Panc1 (cell line): ENCODE measurements at regions not wholly inside any gene's neighbourhood (a gene's known extent, or its start where the extent isn't known, plus 50 kb on each side); places are given as distances from the start of the nearest gene placed in this dataset.

Source experiments
- ATAC-seq: fragments of 200-7000 bp; cut with Tn5 transposase; 2 replicates; pipeline ENCODE4 v1.9.1; 2020; ENCODE audit warnings: mild to moderate bottlenecking, moderate library complexity
- BruUV-seq: library from RNA; stranded (reverse); fragments of 400-500 nt; replicated peaks from 2 replicates; lab custom pipeline; 2021; lab: Mats Ljungman, UMichigan
- CTCF ChIA-PET: fragments of 300-600 bp; sonication (Branson Sonifier 250); formaldehyde crosslinking; loops from one replicate; lab custom pipeline; 2022; ENCODE audit warnings: antibody characterized with exemption; lab: Charles Lee
- POLR2A ChIA-PET: fragments of 300-600 bp; sonication (Branson Sonifier 250); formaldehyde crosslinking; loops from one replicate; lab custom pipeline; 2022; ENCODE audit warnings: antibody characterized with exemption; lab: Charles Lee
- DNase-seq: peaks from one replicate; pipeline ENCODE4 v3.0.0-alpha.2; 2010; ENCODE audit warnings: low read depth, low spot score
- H3K27ac ChIP-seq: 2 replicates; pipeline ENCODE4 v1.5.1; 2011; ENCODE audit warnings: mild to moderate bottlenecking, low read length, inconsistent platforms
- H3K27me3 ChIP-seq: fragments of 200-500 bp; sonication (Bioruptor generic); 2 replicates; pipeline ENCODE4 v1.6.0; 2014; ENCODE audit warnings: low read length, inconsistent platforms; ENCODE audit not compliant: control insufficient read depth, insufficient read depth
- H3K36me3 ChIP-seq: fragments of 200-500 bp; sonication (Bioruptor generic); 2 replicates; pipeline ENCODE4 v1.5.1; 2014; ENCODE audit warnings: inconsistent platforms, mild to moderate bottlenecking, low read length, moderate library complexity; ENCODE audit not compliant: control insufficient read depth, insufficient read depth
- H3K4me1 ChIP-seq: 2 replicates; pipeline ENCODE4 v1.5.1; 2011; ENCODE audit warnings: inconsistent platforms, mild to moderate bottlenecking, low read length, moderate library complexity; ENCODE audit not compliant: control insufficient read depth, insufficient read depth
- H3K4me3 ChIP-seq, 2 experiments: 2 replicates each; pipeline ENCODE4 v1.5.1; 2011 to 2012; ENCODE audit warnings: low read depth in 2 of 2, low read length in 2 of 2, mild to moderate bottlenecking in 2 of 2, inconsistent platforms in 1 of 2, moderate library complexity in 1 of 2
- H3K9me3 ChIP-seq: fragments of 200-500 bp; sonication (Bioruptor generic); 2 replicates; pipeline ENCODE4 v1.5.1; 2014; ENCODE audit warnings: low read depth, mild to moderate bottlenecking, inconsistent platforms, low read length, moderate library complexity; ENCODE audit not compliant: control insufficient read depth, insufficient read depth
- CTCF ChIP-seq: fragments of 450-650 bp; IDR thresholded peaks from 2 replicates; pipeline ENCODE4 v1.5.1; 2017; ENCODE audit warnings: mild to moderate bottlenecking
- POLR2AphosphoS5 ChIP-seq: IDR thresholded peaks from 2 replicates; pipeline ENCODE4 v1.6.1; 2012; ENCODE audit warnings: mild to moderate bottlenecking, low read depth, low read length, moderate library complexity
- REST ChIP-seq, 2 experiments: IDR thresholded peaks; 2 replicates each; pipeline ENCODE4 v1.6.1; 2011 to 2012; ENCODE audit warnings: low read depth in 2 of 2, control low read depth in 1 of 2, low read length in 1 of 2, mild to moderate bottlenecking in 1 of 2, moderate library complexity in 1 of 2; ENCODE audit not compliant: insufficient read depth in 1 of 2
- SIN3A ChIP-seq: IDR thresholded peaks from 2 replicates; pipeline ENCODE4 v1.6.1; 2012; ENCODE audit warnings: low read depth, mild to moderate bottlenecking, low read length, moderate library complexity, borderline replicate concordance; ENCODE audit not compliant: insufficient read depth
- TCF7L2 ChIP-seq: IDR thresholded peaks from 2 replicates; pipeline ENCODE4 v1.6.1; 2011; ENCODE audit warnings: mild to moderate bottlenecking, low read depth, low read length, inconsistent platforms
- in situ Hi-C: cut with HindIII; loops from 2 replicates; pipeline ENCODE4 v1.10.0; 2016; ENCODE audit warnings: low sequenced_read_pairs, low pct_unique_long_range_greater_than_20kb
- intact Hi-C: fragments of 100-400 bp; cut with micrococcal nuclease; formaldehyde crosslinking; loops from one replicate; pipeline ENCODE4 v1.10.0; 2022; ENCODE audit not compliant: unreplicated experiment

DNA sequence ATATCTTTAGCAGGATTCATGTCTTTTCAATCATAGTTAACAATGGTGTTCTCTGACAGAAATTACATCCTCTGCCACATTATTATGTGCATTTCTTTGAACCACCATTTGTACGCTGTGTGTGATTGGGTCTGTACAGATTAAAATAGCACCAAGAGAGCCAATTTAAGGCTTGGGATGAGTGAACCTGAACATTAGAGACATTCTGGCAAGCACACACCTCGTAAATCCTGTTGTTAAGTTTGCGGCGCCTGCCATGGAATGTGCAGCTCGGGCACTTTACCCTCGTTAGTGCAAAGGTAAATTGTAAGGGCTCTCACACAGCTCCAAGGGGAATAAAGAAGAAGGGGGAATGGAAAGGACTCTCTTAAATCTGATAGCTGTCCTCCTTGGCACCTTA, 482.4 kb upstream of the DPPA4 start:
- BruUV-seq, result no TSS peak
- Histone ChIP-seq H3K4me1 (no peaks in the 10 kb centered on the region), H3K4me3 (no peak overlapping the region), H3K27ac (no peak overlapping the region), H3K27me3 (no peaks in the 10 kb centered on the region), H3K9me3 (no peaks in the 10 kb centered on the region), H3K36me3 (no peaks in the 10 kb centered on the region)
- ChIA-PET POLR2A (no interaction called here), CTCF (no interaction called here)
- no peak for TF ChIP-seq SIN3A
- TF ChIP-seq CTCF, result no peak
- no peak for TF ChIP-seq TCF7L2
- no peak for TF ChIP-seq REST (IDR thresholded peaks at IDR 0.05; ENCODE audit: insufficient read depth in 1 of 2, low read depth in 2 of 2, low read length in 1 of 2)
- TF ChIP-seq POLR2AphosphoS5, result no peak
- ATAC-seq (no peak), DNase-seq (no peak)
- in situ Hi-C loops (no loop called here), intact Hi-C loops (no loop called here)

DNA sequence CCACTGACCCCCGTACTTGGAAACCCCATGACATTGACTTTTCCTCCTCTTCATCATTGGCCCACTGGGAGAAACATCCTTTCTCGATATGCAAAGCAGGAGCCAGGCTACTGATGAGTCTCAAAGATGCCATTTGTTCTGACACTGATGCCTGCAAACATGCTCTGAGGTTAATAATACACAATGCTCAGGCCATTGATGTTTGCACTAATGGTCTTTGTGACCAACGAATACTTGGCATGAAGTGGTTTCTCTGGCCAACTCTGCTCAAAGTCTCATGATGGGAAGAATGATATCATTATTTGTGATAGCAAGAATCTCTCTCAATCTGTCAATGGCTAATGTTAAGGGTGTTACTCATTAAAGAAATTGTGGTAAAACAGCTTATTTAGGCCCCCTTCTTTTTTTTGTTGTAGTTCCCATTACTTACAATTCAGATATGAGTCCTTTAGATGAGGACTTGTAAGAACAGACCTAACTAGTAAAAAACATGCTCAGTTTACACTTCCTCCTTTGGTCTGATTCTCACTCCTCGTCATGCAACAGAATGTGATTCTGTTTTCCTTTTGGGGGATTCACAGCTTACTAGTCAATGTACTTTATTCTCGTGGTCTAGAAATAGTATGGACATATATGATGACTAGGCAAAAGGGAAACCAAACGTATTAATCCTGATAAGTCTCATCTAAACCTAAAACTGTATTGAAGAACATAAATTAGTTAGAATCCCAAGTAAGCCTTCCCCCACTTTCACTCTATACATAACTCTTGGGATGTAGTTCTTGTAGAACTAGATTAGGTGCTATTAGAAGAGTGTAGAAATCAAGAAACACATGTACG, 488.8 kb upstream of the DPPA4 start:
- TF ChIP-seq SIN3A (no peak), TCF7L2 (no peak)
- CTCF ChIA-PET, result no interaction called here
- no TSS peak for BruUV-seq
- no peaks in the 10 kb centered on the region for H3K36me3 ChIP-seq
- POLR2A ChIA-PET, result no interaction called here
- H3K4me1 ChIP-seq, result no peaks in the 10 kb centered on the region
- H3K27ac ChIP-seq, result no peak overlapping the region
- H3K4me3 ChIP-seq, result no peak overlapping the region
- no peak for DNase-seq
- in situ Hi-C loops (no loop called here), intact Hi-C loops (no loop called here)
- ATAC-seq, result no peak
- H3K9me3 ChIP-seq, result no peaks in the 10 kb centered on the region
- H3K27me3 ChIP-seq, result no peaks in the 10 kb centered on the region

DNA sequence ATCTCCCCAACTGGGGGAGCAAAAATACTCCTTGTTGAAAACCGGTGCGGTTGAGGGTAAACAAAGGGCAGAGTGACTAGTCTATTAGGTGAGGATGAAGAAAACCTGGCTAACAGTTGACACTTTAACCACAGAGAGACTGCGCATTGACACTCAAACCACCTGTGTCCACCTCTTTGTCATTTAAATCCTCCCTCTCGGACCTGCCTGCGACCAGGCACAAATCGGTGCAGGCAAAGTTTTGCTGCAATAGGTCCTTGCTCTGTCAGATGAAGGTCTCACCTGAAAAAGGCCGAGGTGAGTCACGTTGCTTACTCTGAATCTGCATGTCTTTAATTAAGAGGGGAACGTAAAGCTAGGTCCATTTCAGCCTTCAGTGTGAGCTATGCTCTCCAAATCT, 494.1 kb upstream of the DPPA4 start:
- TF ChIP-seq SIN3A, result no peak
- TF ChIP-seq TCF7L2, result no peak

More for the DNA sequence above, 494.1 kb upstream of the DPPA4 start:
- no peaks in the 10 kb centered on the region for H3K27me3 ChIP-seq
- CTCF ChIA-PET, result no interaction called here
- no TSS peak for BruUV-seq
- no peaks in the 10 kb centered on the region for H3K9me3 ChIP-seq
- no peak for ATAC-seq
- H3K36me3 ChIP-seq, result no peaks in the 10 kb centered on the region
- intact Hi-C loops (no loop called here), in situ Hi-C loops (no loop called here)
- no peak for DNase-seq
- POLR2A ChIA-PET, result no interaction called here
- H3K4me1 ChIP-seq, result no peaks in the 10 kb centered on the region
- no peak overlapping the region for H3K4me3 ChIP-seq
- H3K27ac ChIP-seq, result no peak overlapping the region
